NOMO-1 (cell line): ENCODE measurements at regions not wholly inside any gene's neighbourhood (a gene's known extent, or its start where the extent isn't known, plus 50 kb on each side); places are given as distances from the start of the nearest gene placed in this dataset.
"Not testable (repeated sequence)": the region's sequence is repeated elsewhere in the genome, so short reads cannot be mapped to it uniquely, and the experiment has no call there.

Experiments
- DNase-seq, 2 experiments: peaks; one replicate each; lab custom pipeline; 2025; ENCODE audit not compliant: unreplicated experiment in 2 of 2; lab: John Stamatoyannopoulos, UW

DNA sequence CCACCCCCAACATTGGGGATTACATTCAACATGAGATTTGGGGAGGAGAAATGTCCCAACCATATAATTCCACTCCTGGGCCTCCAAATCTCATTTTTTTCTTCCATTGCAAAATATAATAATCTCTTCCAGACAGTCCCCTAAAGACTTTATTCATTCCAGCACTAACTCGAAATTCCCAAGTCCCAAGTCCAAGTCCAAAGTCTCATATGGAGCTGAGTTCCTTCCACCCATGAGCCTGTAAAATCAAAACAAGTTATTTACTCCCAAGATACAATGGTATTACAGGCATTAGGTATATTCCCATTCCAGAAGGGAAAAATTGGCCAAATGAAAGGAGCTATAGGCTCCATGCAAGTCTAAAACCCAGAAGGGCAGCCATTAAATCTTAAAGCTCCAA lies 56.7 kb downstream of the P2RY1 start:
- DNase-seq, result no peak

- DNase-seq, result no peak
These were observed 57.5 kb downstream of the P2RY1 start for GRCh38 chr3:152892446-152892845.

- DNase-seq, result no peak
These were observed 58.7 kb downstream of the P2RY1 start for GRCh38 chr3:152893647-152894046.

DNA sequence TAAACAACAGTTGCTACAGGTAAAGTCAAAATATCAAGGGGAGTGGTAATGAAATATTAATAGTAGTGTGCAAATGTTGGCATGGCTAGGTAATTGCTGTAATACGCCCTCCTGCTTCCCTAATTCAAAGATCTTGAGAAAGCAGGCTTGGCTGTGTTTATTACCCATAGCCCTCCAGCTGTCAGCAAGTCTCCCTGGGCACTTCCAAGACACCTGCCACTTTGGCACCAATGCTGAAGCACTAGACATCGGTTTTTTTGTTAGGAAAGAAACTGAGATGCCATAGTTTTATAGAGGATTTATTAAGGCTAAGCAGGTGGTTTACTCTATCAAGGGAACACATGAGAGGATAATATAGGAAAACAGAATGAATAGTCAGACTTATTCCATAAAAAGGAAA lies 64.4 kb downstream of the P2RY1 start:
- DNase-seq, result no peak

GRCh38 chr3:152902141-152902669 lies 67.3 kb downstream of the P2RY1 start:
- peak; percentile 16 to 63 for DNase-seq

GRCh38 chr3:152905631-152906030 lies 70.7 kb downstream of the P2RY1 start:
- no peak for DNase-seq

DNA sequence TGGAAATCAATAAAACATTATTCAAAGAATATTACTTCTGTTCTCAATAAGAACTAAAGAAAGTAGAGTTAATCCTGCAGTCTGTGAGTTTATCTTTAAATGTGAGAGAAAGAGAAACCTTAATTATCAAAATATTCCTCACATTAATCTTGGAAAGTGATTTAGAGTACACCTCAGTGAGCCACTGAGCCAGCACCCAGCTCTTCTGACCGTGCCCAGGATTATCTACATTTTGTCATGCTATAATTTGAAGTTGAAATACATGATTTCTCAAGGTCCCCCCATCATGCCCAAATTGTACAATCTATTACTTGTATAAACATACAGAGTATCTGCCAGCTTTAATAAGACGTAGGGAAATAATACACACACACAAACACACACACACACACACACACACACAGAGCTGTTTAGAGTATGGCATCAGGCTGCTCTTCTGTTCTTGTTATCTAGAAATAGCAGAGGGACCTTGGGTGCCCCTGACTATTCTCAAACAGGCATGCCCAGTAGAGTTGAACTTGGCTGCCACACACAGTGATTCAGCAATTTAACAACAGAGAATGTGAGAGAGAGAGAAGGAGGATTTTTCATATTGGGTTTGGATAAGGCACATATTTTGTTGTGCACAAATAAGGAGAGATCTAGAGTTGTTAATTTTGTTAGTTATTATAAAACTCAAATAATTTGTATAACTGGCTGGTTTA lies 74.4 kb downstream of the P2RY1 start:
- no peak for DNase-seq

DNA sequence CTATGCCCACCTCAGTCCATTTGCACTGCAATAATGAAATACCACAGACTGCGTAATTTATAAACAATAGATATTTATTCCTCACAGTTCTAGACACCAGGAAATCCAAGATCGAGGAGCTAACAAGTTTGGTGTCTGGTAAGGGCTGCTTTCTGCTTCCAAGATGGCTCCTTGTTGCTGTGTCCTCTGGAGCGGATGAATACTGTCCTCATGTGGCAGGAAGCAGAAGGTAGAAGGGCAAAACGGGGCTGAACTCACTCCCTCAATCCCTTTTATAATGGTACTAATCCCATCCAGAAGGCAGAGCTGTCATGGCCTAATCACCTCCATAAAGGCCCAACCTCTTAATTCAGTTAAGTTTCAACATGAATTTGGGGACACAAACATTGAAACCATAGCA lies 75.3 kb downstream of the P2RY1 start:
- DNase-seq, result no peak

- DNase-seq, result no peak
These were observed 76.0 kb downstream of the P2RY1 start for GRCh38 chr3:152910966-152911365.

- DNase-seq, result not testable (repeated sequence)
These were observed 79.8 kb downstream of the P2RY1 start for GRCh38 chr3:152914743-152915142.

DNA sequence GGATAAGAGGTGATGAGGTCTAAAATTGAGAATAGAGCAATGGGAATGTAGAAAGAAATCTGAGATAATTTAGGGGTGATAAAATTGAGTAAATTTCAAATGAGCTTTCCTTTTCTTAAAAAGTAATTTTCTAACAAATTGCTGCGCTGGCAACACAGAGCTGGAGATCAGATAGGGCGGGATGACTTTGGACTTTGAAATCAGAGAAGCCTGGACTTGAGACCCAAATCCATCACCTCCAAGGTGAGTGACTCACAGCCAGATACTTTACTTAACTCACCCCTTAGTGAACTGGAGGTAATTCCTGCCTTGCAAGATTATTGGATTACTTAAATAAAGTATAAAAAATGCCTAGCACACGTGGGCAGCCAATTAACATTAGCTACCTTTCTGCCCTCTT lies 80.8 kb downstream of the P2RY1 start:
- no peak for DNase-seq

DNA sequence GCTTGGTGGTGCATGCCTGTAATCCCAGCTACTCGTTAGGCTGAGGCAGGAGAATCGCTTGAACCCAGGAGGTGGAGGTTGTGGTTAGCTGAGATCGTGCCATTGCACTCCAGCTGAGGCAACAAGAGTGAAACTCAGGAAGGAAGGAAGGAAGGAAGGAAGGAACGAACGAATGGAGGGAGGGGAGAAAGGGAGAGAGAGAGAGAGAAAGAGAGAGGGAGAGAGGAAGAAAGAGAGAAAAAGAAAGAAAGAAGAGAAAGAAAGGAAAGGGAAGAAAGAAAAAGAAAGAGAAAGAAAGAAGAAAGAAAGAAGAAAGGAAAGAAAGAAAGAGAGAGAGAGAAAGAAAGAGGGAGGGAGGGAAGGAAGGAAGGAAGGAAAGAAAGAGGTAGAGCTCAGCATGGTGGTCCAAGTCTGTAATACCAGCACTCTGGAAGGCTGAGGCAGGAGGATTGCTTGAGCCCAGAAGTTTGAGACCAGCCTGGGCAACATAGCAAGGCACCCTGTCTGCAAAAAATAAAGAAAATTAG lies 81.9 kb downstream of the P2RY1 start:
- DNase-seq, result no peak

DNA sequence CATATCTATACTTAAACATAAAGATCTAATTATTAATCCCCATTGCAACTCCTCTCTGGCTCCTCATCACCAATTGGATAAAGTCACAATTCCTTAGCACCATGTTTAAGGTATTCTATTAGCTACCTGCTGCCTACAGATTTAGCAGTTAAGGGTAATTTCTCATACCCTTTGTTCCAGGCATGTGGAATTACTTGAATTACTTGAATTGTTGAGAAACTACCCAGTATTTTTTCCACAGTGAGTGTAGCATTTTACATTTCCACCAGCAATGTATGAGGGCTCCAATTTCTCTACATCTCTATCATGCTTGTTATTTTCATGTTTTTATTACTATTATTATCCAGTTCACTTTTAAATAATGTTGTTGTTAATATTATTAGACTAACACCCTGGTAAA lies 86.4 kb downstream of the P2RY1 start:
- no peak for DNase-seq

DNA sequence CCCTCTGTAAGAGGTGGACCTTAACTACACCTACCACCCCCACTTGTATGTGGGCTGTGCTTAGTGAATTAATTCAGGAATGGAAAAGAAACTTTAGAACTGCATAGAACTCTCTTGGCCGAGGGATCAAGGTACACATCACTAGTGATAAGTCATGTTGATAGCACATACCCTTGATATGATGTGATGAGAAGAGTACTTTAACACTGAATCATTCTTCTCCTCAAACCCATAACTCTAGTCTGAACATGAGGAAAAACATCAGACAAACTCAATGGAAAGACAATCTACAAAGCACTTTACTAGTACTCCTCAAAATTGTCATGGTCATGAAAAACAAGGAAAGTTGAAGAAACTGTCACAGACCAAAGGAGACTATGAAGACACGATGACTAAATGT lies 87.6 kb downstream of the P2RY1 start:
- no peak for DNase-seq

DNA sequence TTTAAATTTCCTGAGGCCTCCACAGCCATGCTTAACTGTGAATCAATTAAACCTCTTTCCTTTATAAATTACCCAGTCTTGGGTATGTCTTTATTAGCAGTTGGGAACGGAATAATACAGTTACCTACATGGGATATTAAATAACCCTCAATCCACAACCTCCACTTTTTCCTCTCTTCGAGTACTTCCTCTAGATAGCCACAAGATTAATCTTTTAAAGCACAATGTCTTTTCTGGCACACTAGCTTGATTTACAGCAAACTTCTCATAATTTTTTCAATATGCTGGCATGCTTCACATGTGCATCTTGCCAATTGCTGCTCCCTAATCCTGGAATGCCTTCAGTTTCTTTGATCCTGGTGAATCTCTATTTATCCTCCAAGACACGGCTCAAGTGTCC lies 92.2 kb downstream of the P2RY1 start:
- no peak for DNase-seq

DNA sequence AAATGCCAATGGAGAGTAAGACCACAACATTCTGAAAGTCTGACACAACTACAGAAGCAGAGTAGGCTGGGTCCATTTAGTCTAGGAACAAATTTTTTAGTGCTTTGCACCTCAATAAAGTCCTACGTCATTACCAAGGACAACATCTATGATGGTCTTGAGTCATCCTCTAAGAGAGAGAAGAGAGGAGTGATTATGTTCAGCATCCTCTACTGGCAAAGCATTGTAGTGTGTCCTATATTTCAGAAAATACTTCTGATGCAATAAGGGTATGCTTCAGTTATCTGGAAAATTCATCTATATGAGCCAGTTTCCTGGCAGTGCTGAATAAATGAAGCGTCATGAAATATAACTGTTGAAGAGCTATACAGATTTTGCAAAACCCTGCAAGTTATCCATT lies 95.6 kb downstream of the P2RY1 start:
- DNase-seq, result no peak

DNA sequence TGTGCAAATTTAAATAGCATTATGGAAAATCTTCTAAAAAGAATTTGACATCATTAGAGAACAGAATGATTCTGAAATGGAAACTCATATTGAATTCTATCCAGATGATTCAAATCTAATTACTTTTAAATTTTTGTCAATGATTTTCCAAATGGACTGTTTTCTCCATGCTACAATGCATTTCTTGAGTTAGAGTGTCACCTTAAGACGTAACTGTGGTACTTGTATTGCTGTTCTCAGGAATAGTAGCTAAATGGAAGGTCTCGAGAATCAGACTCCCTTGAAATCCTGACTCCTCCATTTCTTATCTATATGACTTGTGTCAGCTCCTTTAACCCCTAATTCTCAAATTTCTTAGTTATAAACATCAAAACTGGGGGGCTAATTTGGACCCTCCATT lies 102.3 kb downstream of the P2RY1 start:
- DNase-seq, result no peak

- no peak for DNase-seq
These were observed 104.2 kb downstream of the P2RY1 start for GRCh38 chr3:152938974-152939636.

DNA sequence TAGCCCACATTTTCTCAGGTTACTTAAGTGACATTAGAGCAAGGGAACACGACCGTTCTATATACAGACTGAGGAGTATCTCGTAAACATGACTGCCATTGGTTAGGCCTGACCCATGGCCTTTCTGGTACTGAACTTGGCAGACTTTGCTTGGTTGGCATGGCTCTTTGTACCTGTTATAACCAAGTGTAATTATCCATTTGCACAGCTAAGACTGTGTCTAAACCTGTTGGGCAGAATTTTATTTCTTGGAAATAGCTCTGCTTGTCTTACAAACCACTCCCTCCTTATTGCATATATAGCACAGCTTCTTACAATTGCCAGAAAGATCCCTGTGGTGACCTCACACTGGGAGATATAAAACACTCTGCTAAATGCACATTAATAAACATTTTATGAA lies 106.9 kb downstream of the P2RY1 start:
- no peak for DNase-seq

DNA sequence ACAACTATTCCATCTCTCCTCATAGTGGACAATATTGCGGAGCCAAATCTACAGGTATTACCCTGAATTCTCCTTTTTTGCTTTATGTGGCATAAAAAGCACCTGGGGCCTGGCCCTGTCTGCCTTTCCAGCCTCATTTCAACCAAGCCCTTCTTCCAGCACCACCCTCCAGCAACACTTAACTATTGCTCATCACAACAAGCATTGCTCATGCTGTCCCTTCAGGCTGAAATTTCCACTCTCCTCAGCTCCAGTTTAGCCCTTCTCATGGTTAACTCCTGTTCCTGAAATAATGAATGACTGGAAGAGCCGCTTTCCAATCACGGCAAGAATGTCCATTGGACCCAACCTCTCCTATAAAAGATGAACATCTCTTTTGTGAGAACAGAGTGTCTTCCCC lies 107.4 kb downstream of the P2RY1 start:
- no peak for DNase-seq

- DNase-seq, result no peak
These were observed 108.7 kb downstream of the P2RY1 start for GRCh38 chr3:152943645-152944044.

DNA sequence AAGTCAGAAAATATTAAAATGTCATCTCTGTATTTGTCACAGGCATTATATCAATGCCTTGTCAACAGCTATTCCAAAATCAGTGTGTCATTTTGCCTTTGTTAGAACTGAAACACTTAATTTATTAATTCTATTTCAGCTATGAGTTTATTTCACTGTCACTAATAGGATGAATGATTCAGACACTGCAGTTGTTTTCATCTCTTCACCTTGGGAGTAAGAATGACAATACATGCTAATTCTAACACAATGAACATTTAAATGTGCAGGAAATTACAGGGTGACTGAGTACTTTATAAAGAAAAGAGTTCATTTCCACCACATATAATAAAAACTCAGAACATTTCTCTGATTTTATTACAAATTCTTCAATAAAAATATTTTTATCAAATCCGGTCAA lies 109.7 kb downstream of the P2RY1 start:
- no peak for DNase-seq
